OCI-LY7 (cell line): ENCODE measurements at regions not wholly inside any gene's neighbourhood (a gene's known extent, or its start where the extent isn't known, plus 50 kb on each side); places are given as distances from the start of the nearest gene placed in this dataset.

Experiments used
- EZH2phosphoT487 ChIP-seq: fragments of 200-600 bp; sonication (generic); IDR thresholded peaks from 2 replicates; pipeline ENCODE4 v1.6.1; 2018; ENCODE audit warnings: low read depth, borderline replicate concordance, mild to moderate bottlenecking, mixed run types, antibody characterized with exemption, low read length, moderate library complexity, mixed read lengths
- TF ChIP-seq, protein P1 (sequence below): fragments of 200-600 bp; sonication (generic); conservative IDR thresholded peaks from 2 replicates; pipeline ENCODE4 v1.5.1; 2014; ENCODE audit warnings: mild to moderate bottlenecking, antibody characterized with exemption, low read length, moderate library complexity, mixed read lengths

DNA sequence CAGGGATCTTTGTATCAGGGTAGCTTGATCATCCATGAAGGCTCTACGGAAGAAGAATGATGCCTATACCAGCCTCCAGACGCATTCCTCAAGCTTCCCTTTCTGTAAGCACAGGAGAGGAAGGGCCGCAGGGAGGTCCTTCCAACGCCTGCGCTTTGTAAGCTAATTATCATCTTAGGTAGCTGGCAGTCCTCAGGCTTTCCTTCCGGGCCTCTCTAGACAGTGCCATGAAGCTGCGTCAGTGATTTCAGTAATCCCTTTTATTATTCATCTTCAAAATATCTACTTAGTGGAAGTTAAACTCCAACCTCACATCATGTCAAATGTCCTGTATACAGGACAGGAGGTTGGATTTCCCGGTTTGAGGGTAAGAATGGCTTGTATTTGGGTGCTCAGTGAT, 92.3 kb downstream of the ETAA1 start:
- TF ChIP-seq EZH2phosphoT487: no peak
- TF ChIP-seq, protein P1, sequence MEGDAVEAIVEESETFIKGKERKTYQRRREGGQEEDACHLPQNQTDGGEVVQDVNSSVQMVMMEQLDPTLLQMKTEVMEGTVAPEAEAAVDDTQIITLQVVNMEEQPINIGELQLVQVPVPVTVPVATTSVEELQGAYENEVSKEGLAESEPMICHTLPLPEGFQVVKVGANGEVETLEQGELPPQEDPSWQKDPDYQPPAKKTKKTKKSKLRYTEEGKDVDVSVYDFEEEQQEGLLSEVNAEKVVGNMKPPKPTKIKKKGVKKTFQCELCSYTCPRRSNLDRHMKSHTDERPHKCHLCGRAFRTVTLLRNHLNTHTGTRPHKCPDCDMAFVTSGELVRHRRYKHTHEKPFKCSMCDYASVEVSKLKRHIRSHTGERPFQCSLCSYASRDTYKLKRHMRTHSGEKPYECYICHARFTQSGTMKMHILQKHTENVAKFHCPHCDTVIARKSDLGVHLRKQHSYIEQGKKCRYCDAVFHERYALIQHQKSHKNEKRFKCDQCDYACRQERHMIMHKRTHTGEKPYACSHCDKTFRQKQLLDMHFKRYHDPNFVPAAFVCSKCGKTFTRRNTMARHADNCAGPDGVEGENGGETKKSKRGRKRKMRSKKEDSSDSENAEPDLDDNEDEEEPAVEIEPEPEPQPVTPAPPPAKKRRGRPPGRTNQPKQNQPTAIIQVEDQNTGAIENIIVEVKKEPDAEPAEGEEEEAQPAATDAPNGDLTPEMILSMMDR: no peak
